GM12865 (cell line): ENCODE measurements at regions not wholly inside any gene's neighbourhood (a gene's known extent, or its start where the extent isn't known, plus 50 kb on each side); places are given as distances from the start of the nearest gene placed in this dataset.
"Not testable (repeated sequence)": the region's sequence is repeated elsewhere in the genome, so short reads cannot be mapped to it uniquely, and the experiment has no call there.

Source experiments
- DNase-seq: peaks from one replicate; pipeline ENCODE4 v3.0.0; 2010; ENCODE audit warnings: low read depth
- H3K4me3 ChIP-seq: 2 replicates; pipeline ENCODE4 v1.5.1; 2011; ENCODE audit warnings: mild to moderate bottlenecking, low read depth, low read length, control low read depth
- TF ChIP-seq, protein P1 (sequence below): IDR thresholded peaks from 2 replicates; pipeline ENCODE4 v1.5.1; 2011; ENCODE audit warnings: low read length, control low read depth, low read depth, inconsistent platforms; ENCODE audit not compliant: insufficient read depth; ENCODE audit errors: missing control alignments

DNA sequence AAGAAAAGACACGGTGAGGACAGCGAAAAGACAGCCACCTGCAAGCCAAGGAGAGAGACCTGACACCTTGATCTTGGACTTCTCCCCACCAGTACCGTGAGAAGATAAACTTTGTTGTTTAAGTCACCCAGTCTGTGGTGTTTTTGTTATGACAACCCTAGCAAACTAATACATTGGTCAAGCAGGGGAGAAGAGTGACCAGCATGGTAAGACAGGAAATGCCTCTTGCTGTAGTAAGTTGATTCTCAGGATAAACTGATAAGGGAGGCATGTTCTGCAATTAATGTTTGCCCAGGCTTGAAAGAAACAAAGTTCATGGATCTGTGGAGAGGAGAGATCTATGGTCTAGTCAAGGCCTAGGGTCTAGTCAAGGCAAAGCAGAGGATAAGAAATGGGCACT is 801.2 kb downstream of the MAT2B start:
- no peak for DNase-seq
- TF ChIP-seq, protein P1, sequence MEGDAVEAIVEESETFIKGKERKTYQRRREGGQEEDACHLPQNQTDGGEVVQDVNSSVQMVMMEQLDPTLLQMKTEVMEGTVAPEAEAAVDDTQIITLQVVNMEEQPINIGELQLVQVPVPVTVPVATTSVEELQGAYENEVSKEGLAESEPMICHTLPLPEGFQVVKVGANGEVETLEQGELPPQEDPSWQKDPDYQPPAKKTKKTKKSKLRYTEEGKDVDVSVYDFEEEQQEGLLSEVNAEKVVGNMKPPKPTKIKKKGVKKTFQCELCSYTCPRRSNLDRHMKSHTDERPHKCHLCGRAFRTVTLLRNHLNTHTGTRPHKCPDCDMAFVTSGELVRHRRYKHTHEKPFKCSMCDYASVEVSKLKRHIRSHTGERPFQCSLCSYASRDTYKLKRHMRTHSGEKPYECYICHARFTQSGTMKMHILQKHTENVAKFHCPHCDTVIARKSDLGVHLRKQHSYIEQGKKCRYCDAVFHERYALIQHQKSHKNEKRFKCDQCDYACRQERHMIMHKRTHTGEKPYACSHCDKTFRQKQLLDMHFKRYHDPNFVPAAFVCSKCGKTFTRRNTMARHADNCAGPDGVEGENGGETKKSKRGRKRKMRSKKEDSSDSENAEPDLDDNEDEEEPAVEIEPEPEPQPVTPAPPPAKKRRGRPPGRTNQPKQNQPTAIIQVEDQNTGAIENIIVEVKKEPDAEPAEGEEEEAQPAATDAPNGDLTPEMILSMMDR: no peak
- H3K4me3 ChIP-seq: no peak overlapping the region

DNA sequence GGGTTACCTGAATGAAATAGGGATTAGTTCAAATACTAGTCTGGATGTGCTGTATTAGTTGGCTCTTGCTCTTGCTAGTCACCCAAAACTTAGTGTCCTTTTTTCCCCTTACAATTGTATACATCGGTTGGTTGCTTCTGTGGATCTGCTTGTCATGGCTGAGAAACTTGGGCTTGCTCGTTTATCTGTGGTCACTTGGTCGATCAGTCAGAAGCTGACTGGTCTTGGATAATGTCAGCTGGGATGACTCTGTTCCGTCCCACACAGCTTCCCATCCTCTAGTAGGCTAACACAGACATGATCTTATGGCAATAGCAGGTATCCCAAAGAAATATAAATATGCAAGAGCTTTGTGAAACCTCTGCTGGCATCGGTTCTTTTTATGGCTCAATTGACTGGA is 807.4 kb downstream of the MAT2B start:
- DNase-seq: no peak
- no peak overlapping the region for H3K4me3 ChIP-seq
- TF ChIP-seq, protein P1: no peak

DNA sequence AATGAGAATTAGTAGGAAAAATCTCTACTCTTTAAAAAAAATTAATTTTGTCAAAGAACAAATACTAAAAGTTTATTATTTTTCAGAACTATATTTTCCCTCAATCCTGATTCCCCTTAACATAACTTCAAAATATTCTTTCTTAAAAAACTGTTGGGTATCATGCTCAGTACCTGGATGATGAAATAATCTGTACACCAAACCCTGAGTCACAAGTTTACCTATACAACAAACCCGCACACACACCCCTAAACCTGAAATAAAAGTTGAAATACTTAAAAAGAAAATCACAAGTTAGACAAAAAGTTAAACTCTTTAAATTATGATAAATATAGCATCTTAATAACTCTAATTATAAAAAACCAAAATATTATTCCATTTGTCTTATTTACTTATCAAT is 812.3 kb downstream of the MAT2B start:
- no peak for DNase-seq
- no peak overlapping the region for H3K4me3 ChIP-seq
- TF ChIP-seq, protein P1: no peak

DNA sequence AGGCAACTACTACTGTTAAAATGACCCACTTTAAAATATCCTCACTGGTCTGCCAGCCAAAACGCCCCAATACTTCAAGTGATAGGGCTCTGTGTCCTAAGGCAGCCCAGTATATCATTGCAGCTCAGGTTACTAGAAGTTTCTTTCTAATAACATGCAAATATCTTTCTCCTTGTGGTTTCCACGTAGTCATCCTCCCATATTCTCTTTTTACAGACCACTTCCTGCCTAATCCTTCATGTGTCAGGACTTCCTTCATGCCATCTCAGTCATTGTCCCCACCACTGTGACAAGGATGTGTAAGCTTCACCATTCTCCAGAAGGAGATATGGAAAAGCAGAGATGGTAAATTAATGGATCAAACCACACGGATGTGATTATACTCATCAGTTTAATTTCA is 813.7 kb downstream of the MAT2B start:
- DNase-seq: no peak
- no peak overlapping the region for H3K4me3 ChIP-seq
- TF ChIP-seq, protein P1: no peak

DNA sequence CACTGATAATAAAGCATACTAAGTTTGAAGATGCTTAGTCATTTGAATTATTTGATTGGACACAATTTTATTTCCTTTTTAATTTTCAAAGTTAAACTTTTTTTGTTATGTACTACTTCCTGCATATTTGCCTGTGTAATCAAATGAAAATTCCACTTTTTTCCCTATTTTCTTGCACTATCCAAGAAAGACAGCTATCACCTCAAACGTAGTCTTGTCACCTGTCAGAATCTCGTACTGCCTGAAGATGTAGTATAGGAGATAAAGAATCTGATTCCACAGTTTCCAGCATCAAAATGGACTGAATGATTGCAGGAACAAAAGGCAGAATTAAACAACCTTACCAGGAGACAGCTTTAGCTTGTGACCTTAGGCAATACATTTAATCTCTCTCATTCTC is 818.8 kb downstream of the MAT2B start:
- DNase-seq: no peak
- TF ChIP-seq, protein P1: no peak
- no peak overlapping the region for H3K4me3 ChIP-seq

DNA sequence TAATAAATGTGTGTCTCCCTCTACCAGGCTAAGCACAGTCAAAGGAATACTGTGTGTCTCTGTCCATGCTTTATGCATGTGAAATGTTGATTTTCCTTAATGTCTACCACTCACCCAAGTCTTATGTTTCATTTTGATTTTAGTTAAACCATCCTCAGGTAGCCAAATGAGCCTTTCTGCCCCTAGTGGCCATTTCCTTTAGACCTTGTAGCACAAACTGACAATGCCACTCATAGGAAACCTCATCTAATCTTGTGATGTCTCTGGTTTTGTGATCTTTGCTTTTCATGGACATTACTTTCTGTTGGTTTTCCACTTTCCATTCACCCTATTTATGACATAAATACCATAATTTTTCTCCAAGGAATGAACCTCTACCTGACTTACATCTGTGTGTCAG is 820.8 kb downstream of the MAT2B start:
- TF ChIP-seq, protein P1: peak; percentile 28
- DNase-seq: peak; percentile 10
- no peak overlapping the region for H3K4me3 ChIP-seq

DNA sequence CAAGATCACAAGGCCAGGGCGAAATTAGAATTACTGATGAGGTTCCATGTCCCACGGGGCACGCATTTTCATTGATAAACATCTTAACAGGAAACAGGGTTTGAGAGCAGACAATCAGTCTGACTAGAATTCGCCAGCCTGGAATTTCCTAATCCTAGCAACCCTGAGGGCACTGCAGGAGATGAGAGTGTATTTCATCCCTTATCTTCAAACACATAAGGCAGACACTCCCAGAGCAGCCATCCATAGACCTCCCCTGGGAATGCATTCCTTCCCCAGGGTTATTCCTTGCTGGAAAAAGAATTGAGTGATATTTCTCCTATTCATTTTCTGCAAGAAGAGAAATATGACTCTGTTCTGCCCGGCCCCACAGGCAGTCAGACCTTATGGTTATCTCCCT is 821.7 kb downstream of the MAT2B start:
- not testable (repeated sequence) for DNase-seq, H3K4me3 ChIP-seq
